Thoracic aorta (tissue), 2 donors: ENCODE measurements at regions not wholly inside any gene's neighbourhood (a gene's known extent, or its start where the extent isn't known, plus 50 kb on each side); places are given as distances from the start of the nearest gene placed in this dataset.

ENCODE experiments used
- ATAC-seq: fragments of 150-250 bp; one replicate; pipeline ENCODE4 v1.8.0; 2017; ENCODE audit warnings: low read depth; ENCODE audit not compliant: insufficient number of reproducible peaks, low FRiP score
- DNase-seq: peaks from one replicate; pipeline ENCODE4 v3.0.0-alpha.2; 2020; ENCODE audit warnings: low spot score
- H3K27ac ChIP-seq, 2 donors: fragments of 200-600 bp; sonication (generic); 1 replicate in 1 of 2; 2 replicates in 1 of 2; pipeline ENCODE4 v1.5.1; 2016; ENCODE audit warnings: mild to moderate bottlenecking in 2 of 2, moderate library complexity in 2 of 2
- H3K27me3 ChIP-seq: fragments of 200-600 bp; sonication (generic); replicated peaks from 2 replicates; pipeline ENCODE4 v1.6.0; 2016; ENCODE audit warnings: mild to moderate bottlenecking; ENCODE audit not compliant: insufficient read depth
- H3K36me3 ChIP-seq: fragments of 200-600 bp; sonication (generic); one replicate; pipeline ENCODE4 v1.5.1; 2016
- H3K4me1 ChIP-seq, 2 donors: fragments of 200-600 bp; sonication (generic); 1 replicate in 1 of 2; 2 replicates in 1 of 2; pipeline versions ENCODE4 v1.5.1 to v1.6.0; 2016; ENCODE audit warnings: low read depth in 2 of 2, mild to moderate bottlenecking in 1 of 2; ENCODE audit not compliant: control insufficient read depth in 1 of 2
- H3K4me3 ChIP-seq: fragments of 200-600 bp; sonication (generic); 2 replicates; pipeline ENCODE4 v1.5.1; 2016; ENCODE audit warnings: mild to moderate bottlenecking
- H3K9me3 ChIP-seq: fragments of 200-600 bp; sonication (generic); 2 replicates; pipeline ENCODE4 v1.5.1; 2016
- TF ChIP-seq, protein P1 (sequence below): fragments of 200-600 bp; sonication (generic); IDR thresholded peaks from one replicate; pipeline ENCODE4 v1.5.1; 2019; ENCODE audit warnings: antibody characterized with exemption

GRCh38 chr6:102389994-102390393 lies 996.5 kb downstream of the GRIK2 start:
- ATAC-seq (no peak), DNase-seq (no peak)
- TF ChIP-seq, protein P1, sequence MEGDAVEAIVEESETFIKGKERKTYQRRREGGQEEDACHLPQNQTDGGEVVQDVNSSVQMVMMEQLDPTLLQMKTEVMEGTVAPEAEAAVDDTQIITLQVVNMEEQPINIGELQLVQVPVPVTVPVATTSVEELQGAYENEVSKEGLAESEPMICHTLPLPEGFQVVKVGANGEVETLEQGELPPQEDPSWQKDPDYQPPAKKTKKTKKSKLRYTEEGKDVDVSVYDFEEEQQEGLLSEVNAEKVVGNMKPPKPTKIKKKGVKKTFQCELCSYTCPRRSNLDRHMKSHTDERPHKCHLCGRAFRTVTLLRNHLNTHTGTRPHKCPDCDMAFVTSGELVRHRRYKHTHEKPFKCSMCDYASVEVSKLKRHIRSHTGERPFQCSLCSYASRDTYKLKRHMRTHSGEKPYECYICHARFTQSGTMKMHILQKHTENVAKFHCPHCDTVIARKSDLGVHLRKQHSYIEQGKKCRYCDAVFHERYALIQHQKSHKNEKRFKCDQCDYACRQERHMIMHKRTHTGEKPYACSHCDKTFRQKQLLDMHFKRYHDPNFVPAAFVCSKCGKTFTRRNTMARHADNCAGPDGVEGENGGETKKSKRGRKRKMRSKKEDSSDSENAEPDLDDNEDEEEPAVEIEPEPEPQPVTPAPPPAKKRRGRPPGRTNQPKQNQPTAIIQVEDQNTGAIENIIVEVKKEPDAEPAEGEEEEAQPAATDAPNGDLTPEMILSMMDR = no peak
- Histone ChIP-seq H3K27ac (no peak overlapping the region), H3K9me3 (peaks cover 2% of the 10 kb centered on the region), H3K4me1 (peaks cover 9% of the 10 kb centered on the region in 2 donors), H3K4me3 (no peak overlapping the region), H3K36me3 (no peaks in the 10 kb centered on the region), H3K27me3 (no peaks in the 10 kb centered on the region)

DNA sequence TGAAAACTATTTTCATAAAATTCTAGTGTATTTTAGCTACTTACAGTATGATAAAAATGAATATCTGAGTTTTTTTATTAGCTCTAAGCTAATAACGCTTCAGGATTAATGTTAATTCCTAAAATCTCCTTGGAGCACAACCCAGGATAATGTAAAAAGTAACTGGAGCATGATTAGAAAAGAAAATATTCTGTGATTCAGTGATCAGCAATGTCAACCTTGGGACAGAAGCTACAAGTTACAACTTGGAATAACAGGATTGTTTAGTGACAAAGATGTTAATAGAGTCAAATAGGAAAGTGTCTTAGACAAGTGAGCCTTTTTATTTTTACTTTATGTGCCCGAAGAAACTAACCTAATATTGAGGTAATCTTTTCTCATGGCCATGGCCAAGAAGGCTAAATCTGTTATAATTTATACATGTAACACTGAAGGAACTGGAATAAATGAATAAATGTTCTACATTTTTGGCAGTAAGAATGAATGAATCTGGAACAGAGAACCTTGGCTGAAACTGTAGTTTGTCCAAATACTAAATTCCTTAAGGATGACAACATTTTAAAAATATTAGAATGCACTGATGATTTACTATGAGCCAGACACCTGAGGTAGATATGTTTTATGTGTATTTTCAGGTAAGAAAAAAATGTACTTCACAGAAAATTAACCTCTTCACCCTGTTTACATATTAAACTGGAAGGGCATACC lies 994.0 kb downstream of the GRIK2 start:
- H3K27me3 ChIP-seq = no peaks in the 10 kb centered on the region
- H3K4me1 ChIP-seq = peaks cover 9% of the 10 kb centered on the region in 2 donors
- DNase-seq (no peak), ATAC-seq (no peak)
- no peak overlapping the region for H3K4me3 ChIP-seq
- no peaks in the 10 kb centered on the region for H3K9me3 ChIP-seq
- no peaks in the 10 kb centered on the region for H3K36me3 ChIP-seq
- H3K27ac ChIP-seq = no peak overlapping the region
- TF ChIP-seq, protein P1 = no peak

DNA sequence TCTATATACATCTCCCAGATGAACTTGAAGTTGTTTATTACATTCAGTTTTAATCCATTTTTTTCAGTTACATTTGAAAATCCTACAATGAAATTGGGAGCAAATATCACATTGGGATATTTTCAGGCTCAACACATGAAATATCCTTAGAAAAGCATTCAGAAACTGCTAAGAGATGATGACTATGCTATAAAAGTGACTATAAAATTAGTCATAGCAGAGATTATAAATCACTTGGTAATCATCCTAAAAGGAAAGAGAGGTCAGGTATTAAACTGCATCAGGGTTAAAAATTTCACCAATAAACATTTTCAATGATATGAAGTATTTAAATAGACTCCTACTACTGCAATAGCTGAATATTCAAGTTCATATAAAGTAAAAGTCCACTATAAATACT lies 987.7 kb downstream of the GRIK2 start:
- ATAC-seq (no peak), DNase-seq (no peak)
- TF ChIP-seq, protein P1 = no peak
- no peak overlapping the region for H3K27ac ChIP-seq
- no peak overlapping the region for H3K4me3 ChIP-seq
- no peaks in the 10 kb centered on the region for H3K36me3 ChIP-seq
- no peaks in the 10 kb centered on the region for H3K4me1 ChIP-seq
- no peaks in the 10 kb centered on the region for H3K27me3 ChIP-seq
- no peaks in the 10 kb centered on the region for H3K9me3 ChIP-seq

DNA sequence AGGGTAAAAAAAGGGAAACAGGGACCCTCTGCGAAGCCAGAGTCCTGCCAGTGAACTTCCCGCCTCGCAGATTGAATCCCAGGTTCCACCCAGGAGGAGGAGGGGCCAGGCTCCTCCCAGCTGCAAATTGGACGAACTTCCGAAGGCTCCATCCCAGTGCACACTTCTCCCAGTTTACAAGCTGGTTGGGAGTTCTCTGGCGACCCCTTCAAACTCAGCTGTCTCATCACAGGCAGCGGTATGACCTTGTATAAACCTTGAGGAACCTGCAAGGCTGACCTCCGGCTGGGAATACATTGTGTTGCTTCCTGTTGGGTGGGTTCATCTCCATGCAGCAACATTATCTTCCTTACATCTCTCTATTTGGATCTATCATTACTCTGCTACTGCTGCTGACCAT lies 962.7 kb downstream of the GRIK2 start:
- Histone ChIP-seq H3K4me1 (no peaks in the 10 kb centered on the region), H3K9me3 (no peaks in the 10 kb centered on the region), H3K36me3 (no peaks in the 10 kb centered on the region), H3K27me3 (no peaks in the 10 kb centered on the region), H3K27ac (no peak overlapping the region), H3K4me3 (no peak overlapping the region)
- ATAC-seq (no peak), DNase-seq (no peak)
- TF ChIP-seq, protein P1 = no peak

DNA sequence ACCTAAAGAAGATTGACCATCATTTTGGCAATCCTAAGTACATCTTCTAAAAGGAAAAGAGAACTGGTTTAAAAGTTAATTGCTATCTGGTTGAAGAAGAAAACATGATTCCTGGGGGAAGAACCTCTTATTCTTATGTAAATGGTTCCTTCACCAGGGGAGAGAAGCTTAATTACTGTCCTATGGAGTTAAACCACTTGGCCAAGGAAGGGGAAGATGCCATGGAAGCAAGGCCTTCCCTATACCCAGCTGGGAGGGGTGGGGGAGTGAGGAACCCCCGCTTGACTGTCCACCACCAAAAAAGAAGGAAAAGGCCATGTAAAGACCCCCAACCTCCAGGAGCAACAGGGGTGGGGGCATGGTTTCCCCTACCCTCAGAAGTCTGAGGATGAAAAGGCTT lies 962.1 kb downstream of the GRIK2 start:
- no peak for ATAC-seq
- Histone ChIP-seq H3K27me3 (no peaks in the 10 kb centered on the region), H3K4me1 (no peaks in the 10 kb centered on the region), H3K27ac (no peak overlapping the region), H3K4me3 (no peak overlapping the region), H3K9me3 (no peaks in the 10 kb centered on the region), H3K36me3 (no peaks in the 10 kb centered on the region)
- DNase-seq = no peak
- TF ChIP-seq, protein P1 = no peak
